Stimulated activated naive CD4-positive, alpha-beta T cell treated with Interleukin-2 at 50 U/mL for 16 hours (primary cell): ENCODE measurements at regions not wholly inside any gene's neighbourhood (a gene's known extent, or its start where the extent isn't known, plus 50 kb on each side); places are given as distances from the start of the nearest gene placed in this dataset.

Experiments
- DNase-seq: peaks from one replicate; lab custom pipeline; 2025; lab: John Stamatoyannopoulos, UW

DNA sequence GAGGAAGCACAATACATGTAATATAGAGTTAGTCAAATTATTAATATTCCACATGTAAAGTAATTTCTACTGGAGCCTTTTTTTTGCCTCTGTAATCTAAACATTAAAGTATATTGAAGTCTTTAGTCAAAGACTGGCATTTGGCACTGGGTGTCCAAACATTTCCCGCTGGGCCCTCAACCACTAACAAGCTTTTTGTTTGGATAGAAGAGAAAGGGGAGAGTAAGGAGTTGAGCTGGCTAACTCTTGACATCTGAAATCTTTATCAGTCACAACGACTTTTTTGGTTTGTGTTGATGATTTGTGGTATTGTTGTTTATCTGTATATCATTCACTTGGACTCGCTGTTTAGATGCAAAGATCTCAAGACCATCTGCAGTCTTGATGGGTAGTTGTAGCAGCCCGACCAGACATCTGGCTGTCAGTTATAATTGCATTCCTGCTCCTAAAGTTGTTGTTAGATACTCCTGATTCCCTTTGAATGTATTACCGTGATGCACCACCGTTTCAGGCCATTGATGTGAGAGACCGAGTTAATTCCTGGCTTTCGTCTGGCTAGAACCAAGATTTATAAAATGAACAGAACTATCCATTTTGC, 379.6 kb downstream of the MTX2 start:
- DNase-seq: no peak

DNA sequence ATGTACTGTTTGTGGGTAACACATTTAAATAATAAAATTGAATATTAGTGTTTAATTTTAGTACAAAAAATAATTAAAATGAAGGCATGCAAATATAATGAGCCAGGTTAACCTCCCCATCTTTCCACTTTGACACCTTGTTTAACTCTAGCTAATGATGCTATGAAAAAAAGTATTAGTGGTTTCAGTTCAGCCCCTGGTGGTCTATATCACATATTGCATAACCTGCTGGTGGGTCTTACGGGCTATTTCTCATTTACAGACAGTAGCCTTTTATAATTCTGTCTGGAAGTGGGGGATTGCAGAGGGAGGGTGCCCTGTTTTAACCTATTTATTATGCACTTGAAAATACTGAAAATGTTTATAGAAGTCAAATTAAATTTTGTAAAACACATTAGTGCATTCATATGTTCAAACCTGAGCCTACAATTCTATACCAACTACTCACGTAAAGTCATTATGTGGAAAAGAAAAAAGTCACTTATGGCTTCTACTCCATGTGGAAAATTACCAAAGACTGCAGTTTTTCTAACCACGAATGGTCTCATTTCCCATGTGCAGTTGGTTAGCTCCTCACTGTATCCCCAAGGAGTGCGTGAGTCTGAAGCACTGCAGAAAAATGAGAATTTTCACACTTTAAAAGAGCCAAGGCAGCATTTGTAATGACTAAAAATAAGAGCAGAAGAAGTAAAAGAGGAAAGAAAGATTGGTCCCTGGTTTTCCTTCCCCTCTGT, 381.0 kb downstream of the MTX2 start:
- no peak for DNase-seq

DNA sequence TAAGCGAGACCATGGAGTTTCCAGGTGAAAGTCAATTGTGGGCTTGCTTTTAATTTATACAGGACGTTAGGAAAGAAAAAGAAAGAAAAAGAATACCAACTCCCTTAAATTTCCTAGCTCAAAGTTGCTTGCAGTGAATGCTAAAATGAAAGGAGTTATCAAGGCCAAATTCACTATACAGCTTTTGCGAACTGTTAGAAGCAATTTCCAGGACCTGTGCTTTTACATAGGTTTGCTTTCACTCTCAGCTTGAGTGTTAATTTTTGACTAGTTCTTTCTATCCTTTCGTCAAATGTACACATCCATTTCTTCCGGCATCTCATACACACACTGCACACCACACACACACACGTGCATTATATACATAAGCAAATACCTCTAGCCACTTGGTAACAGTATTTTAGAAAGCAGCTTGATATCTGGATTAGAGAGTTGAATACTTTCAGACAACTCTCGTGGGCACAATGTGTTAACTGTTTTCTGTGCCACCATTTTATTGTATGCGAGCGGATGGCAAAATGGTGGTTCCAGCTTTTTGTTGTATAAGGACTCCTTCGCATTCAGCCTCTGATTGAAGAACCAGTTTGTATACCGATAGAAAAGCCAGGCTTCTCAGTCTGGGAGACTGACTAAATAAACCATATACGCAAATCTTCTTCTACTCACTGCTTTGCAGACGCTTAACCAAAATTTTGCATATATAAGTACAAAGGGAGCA, 381.8 kb downstream of the MTX2 start:
- DNase-seq: no peak

GRCh38 chr2:176652300-176653182, 383.3 kb downstream of the MTX2 start:
- no peak for DNase-seq

DNA sequence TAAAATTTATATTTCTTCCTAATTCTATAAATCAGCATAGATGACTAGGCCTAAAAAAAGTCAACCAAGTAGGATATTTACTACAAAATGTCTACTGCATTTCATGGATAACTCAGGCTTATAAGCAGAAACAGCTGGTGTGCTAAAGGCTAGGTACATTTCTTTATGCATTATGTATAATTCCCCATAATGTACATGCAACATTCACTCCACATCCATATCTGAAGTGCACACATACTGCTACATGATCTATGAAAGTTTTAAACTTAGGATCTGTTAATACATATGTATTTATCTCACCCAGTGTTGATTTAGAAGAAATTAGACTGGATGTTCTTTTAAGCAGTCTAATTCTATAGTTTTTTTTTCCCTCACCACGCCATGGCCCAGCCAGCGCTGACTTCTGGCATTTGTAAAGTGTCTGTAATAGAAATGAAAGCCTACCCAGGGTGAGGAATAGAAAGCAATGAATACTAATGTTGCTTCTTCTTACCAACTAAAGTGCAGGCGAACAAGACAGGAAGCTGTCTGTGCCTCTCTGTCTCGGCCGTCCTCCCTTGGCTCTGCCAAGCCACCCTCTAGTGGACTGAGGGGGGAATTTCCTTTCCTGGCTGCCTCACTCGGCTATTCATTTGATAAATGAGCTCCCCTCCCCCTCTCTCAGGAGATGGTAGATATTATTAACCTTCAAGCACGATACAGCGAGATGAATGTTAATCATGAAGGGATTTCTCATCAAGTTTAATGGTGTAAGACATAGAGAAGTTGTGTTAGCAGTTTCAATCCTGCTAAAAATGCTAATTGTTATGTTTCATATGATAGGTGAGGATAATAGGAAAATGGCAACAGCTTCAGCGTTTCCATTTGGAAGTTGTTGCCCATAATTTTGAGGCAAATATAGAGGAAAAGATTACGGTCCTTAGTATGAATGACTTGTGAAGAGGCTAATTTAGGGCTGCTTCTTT, 384.5 kb downstream of the MTX2 start:
- DNase-seq: no peak

DNA sequence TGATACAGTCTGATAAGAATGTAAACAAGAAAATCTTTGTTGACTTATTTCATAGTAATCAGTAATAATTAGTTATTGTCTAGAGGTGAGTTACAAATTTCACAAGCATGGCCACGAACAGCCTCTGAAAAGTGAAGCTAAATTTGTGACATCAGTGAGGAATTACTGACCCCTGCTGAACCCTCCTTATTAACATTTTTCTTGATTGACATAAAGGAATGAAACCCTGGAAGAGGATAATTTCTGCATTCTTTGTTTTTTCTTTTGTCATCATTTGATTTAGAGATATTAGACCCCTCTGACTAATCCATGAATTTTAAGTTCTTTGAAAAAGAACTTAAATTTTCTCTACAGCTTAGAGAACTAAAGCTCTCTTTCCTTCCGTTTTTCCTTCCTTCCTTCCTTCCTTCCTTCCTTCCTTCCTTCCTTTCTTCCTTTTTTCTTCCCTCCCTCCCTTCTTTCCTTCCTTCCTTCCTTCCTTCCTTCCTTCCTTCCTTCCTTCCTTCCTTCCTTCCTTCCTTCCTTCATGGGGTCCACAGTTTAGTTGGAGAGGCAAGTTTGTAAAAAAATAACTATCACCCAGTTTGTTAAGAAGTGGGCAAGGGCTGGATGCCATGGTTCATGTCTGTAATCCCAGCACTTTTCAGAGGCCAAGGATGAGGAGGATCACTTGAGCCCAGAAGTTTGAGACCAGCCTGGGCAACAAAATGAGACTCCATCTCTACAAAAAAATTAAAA, 387.0 kb downstream of the MTX2 start:
- DNase-seq: no peak

DNA sequence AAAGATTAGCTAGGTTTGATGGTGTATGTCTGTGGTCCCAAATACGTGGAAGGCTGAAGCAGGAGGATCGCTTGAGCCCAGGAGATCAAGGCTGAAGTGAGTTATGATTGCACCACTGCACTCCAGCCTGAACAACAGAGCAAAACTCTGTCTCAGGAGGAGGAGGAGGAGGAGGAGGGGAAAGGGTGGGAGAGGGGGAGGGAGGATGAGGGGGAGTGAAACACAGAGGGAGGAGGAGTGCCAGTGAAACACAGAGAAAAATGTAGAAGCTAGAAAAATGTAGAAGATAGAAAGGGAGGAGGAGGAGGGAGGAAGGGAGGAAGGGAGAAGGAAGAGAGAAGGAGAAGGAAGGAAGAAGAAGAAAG, 387.5 kb downstream of the MTX2 start:
- DNase-seq: no peak

GRCh38 chr2:176657393-176657792, 388.2 kb downstream of the MTX2 start:
- DNase-seq: no peak

- no peak for DNase-seq
Measured at GRCh38 chr2:176658708-176659107, 389.5 kb downstream of the MTX2 start.

- no peak for DNase-seq
Measured at GRCh38 chr2:176662753-176663152, 393.5 kb downstream of the MTX2 start.

- DNase-seq: no peak
Measured at GRCh38 chr2:176664478-176664877, 395.2 kb downstream of the MTX2 start.

GRCh38 chr2:176665086-176665485, 395.8 kb downstream of the MTX2 start:
- no peak for DNase-seq

GRCh38 chr2:176668912-176669311, 399.7 kb downstream of the MTX2 start:
- no peak for DNase-seq

DNA sequence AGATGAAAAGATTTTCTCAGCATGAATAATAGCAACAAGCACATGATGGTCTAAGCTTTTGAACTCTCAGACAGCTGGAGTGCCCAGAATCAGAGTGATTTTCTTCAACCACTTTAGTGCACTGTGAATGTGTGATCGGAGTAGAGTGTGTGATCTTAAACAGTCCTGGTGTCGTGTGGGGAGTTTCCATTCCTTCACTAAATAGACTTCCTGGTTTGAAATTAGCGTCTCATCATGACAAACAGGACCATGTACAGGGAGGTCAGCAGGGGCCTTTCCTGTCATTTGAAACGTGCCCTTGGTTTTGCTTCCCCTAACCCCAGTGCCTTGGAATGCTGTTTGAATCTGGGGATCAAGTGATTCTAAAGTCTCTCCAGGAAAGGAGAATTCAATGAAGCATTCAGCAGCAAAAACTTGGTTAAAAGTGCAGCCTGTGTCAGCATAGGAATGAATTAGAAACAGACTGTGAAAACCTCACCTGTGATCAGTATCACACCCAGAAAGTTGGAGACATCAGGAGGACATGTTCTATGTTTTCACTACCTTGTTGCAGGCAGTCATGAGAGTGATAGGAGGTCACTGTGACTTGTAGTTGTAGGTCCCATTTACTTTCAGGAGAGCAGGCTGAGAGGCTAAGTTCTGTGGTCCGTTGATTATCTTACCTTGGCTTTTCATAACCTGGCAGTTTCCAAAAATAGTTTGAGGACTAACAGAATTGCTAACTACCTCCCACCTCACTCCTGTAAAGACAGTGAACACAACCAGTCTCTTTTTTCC, 400.3 kb downstream of the MTX2 start:
- DNase-seq: no peak

- no peak for DNase-seq
Measured at GRCh38 chr2:176675271-176675949, 406.2 kb downstream of the MTX2 start.

DNA sequence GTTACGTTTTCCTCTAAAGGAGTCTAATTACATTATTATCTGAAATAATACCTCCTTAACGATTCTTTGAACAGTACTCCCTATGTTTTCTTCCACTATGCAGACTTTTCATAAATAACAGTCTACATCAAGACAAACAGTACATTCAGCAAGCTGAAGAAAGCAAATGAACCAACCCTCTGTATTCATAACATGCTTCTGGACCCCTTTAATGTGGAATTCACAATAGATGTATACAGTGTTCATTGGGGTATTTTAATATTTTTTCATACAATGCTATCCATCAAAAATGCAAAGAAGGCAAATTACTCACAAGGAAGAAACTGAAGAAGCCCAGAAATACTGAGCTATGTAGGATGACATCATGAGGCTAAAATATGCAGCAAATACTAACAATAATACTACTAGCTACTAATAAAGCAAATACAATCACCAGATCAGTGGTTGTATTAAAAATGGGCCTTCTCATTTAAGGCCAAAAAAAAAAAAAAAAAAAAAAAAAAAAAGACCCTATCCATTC, 408.6 kb downstream of the MTX2 start:
- DNase-seq: no peak

- DNase-seq: no peak
Measured at GRCh38 chr2:176678571-176678970, 409.3 kb downstream of the MTX2 start.

DNA sequence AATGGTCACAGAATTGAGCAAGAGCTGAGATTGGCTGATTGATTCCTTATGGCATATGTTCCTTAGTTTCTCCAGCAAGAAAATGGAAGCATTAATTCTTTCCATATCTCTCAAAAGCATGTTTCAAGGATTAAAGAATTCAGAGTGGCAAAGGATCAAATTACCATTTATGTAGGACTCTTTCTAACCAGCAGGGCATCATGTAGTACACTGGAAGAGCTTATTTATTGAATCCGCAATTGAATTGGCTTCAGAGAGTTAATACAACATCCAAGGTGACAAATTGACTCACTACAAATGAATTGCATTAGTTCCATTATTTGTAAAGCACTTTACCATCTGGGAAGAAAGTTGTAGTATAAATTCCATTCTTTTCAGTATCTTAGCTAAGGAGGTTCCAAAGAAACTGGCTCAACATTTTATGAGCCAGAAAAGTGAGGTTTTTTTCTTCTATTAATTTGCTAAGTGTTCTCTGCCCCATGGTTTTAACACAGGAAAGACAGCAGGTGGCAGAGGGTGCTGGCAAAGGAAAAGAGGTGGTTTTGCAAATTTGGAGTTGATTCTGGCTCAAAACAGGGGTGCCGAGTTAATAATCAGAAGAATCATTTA, 409.9 kb downstream of the MTX2 start:
- no peak for DNase-seq
